SK-N-MC (cell line): ENCODE measurements at regions not wholly inside any gene's neighbourhood (a gene's known extent, or its start where the extent isn't known, plus 50 kb on each side); places are given as distances from the start of the nearest gene placed in this dataset.

Experiments
- EZH2 ChIP-seq: fragments of 200-600 bp; sonication (generic); IDR thresholded peaks from one replicate; pipeline ENCODE4 v1.6.1; 2017; ENCODE audit warnings: antibody characterized with exemption
- POLR2AphosphoS5 ChIP-seq: IDR thresholded peaks from 2 replicates; pipeline ENCODE4 v1.6.1; 2012; ENCODE audit warnings: mild to moderate bottlenecking, low read depth, low read length, borderline replicate concordance

- TF ChIP-seq EZH2: no peak
- no peak for TF ChIP-seq POLR2AphosphoS5
These were observed 1218.9 kb downstream of the DSC3 start for GRCh38 chr18:29823671-29824070.
